Nephron (organoid): ENCODE measurements at regions not wholly inside any gene's neighbourhood (a gene's known extent, or its start where the extent isn't known, plus 50 kb on each side); places are given as distances from the start of the nearest gene placed in this dataset.

ENCODE experiments used
- H3K27ac Mint-ChIP-seq, 3 experiments: 2 replicates each; pipeline ENCODE4 v1.8.0; 2020; ENCODE audit warnings: mixed read lengths in 3 of 3, mild to moderate bottlenecking in 2 of 3, moderate library complexity in 1 of 3
- H3K27me3 Mint-ChIP-seq: 2 replicates; pipeline ENCODE4 v1.8.0; 2021; ENCODE audit warnings: low read depth, mild to moderate bottlenecking, moderate library complexity, mixed read lengths
- H3K36me3 Mint-ChIP-seq: 2 replicates; pipeline ENCODE4 v1.8.0; 2020; ENCODE audit warnings: low read depth, mixed read lengths
- H3K4me1 Mint-ChIP-seq: 2 replicates; pipeline ENCODE4 v1.8.0; 2020; ENCODE audit warnings: mixed read lengths
- H3K4me3 Mint-ChIP-seq, 3 experiments: 2 replicates each; pipeline ENCODE4 v1.8.0; 2020; ENCODE audit warnings: mild to moderate bottlenecking in 3 of 3, mixed read lengths in 3 of 3, moderate library complexity in 2 of 3
- H3K9me3 Mint-ChIP-seq: 2 replicates; pipeline ENCODE4 v1.8.0; 2020; ENCODE audit warnings: mixed read lengths
- CTCF ChIP-seq, 3 experiments: fragments of 200-600 bp; sonication (generic); IDR thresholded peaks; one replicate each; pipeline ENCODE4 v1.5.0; 2021; ENCODE audit warnings: antibody characterized with exemption in 3 of 3; ENCODE audit not compliant: unreplicated experiment in 3 of 3

DNA sequence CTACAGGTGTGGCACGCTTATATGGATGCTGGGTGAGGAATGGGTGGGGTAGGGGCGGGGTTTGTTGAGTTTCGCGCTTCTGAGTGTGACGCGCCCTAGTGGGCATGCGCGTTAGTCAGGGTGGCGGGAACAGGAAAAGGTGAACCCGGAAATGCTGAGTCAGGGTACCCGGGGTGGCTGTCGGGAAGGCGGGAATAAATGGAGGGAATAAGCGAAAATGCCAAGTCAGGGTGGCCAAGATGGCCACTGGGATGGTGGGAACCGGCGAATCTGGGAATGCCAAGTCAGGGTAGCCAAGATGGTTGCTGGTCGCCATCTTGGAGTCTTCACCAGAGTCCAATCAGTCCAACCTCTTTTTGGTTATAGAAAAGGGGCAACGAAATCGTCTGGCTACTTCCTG is 585.0 kb downstream of the SUCLG1 start:
- Mint-ChIP-seq H3K27me3 (no peaks in the 10 kb centered on the region), H3K4me3 (no peak overlapping the region), H3K9me3 (peaks cover 54% of the 10 kb centered on the region), H3K4me1 (no peaks in the 10 kb centered on the region), H3K27ac (no peak overlapping the region), H3K36me3 (peaks cover 4% of the 10 kb centered on the region)
- no peak for TF ChIP-seq CTCF (IDR thresholded peaks at IDR 0.05; ENCODE audit: unreplicated experiment in 3 of 3)

DNA sequence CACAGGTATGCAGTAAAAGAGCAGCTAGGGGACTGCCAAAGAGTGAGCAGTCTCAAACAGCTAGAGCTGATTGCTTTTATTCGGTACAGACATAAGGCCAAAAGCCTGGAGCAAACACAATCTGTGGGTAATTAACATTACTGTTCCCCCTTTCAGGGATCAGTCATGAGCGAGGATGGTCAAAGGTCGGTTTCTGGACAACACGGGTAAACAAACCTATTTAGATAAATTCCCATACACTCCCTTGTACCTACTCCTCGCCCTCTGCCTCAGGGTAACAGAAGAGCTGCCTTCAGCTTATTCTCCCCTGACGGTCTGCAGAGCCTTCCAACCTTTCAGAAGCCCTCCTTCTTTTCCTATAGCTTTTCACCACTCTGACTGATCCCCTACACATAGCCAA is 586.0 kb downstream of the SUCLG1 start:
- Mint-ChIP-seq H3K27ac (no peak overlapping the region), H3K27me3 (no peaks in the 10 kb centered on the region), H3K4me3 (no peak overlapping the region), H3K4me1 (no peaks in the 10 kb centered on the region), H3K36me3 (peaks cover 4% of the 10 kb centered on the region), H3K9me3 (peaks cover 44% of the 10 kb centered on the region)
- TF ChIP-seq CTCF (IDR thresholded peaks at IDR 0.05; ENCODE audit: unreplicated experiment in 3 of 3) = no peak

DNA sequence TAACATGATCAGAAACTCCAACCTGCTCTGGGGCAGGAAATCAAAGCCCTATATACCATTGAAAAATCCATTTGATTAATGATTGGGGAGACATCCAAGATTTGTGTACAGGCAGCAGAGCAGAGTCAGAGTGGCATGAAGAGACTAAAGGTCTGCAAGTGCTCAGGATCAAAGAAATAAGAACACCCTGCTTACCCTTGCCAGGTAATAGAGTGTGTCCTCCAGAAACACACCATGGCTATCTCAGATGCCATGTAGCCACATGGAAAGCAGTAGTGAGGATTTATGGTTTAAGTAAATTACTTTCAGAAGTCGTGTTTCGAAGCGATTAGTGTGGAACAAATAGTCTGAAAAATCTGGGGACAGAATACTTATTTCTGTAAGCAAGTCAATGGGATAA is 592.9 kb downstream of the SUCLG1 start:
- no peaks in the 10 kb centered on the region for H3K27me3 Mint-ChIP-seq
- TF ChIP-seq CTCF (IDR thresholded peaks at IDR 0.05; ENCODE audit: unreplicated experiment in 3 of 3) = no peak
- no peak overlapping the region for H3K4me3 Mint-ChIP-seq
- no peaks in the 10 kb centered on the region for H3K9me3 Mint-ChIP-seq
- H3K36me3 Mint-ChIP-seq = no peaks in the 10 kb centered on the region
- H3K27ac Mint-ChIP-seq = no peak overlapping the region
- H3K4me1 Mint-ChIP-seq = no peaks in the 10 kb centered on the region

GRCh38 chr2:83862600-83862999 is 596.5 kb downstream of the SUCLG1 start:
- H3K9me3 Mint-ChIP-seq = no peaks in the 10 kb centered on the region
- no peak overlapping the region for H3K27ac Mint-ChIP-seq
- no peaks in the 10 kb centered on the region for H3K4me1 Mint-ChIP-seq
- no peaks in the 10 kb centered on the region for H3K27me3 Mint-ChIP-seq
- H3K4me3 Mint-ChIP-seq = no peak overlapping the region
- H3K36me3 Mint-ChIP-seq = no peaks in the 10 kb centered on the region
- TF ChIP-seq CTCF (IDR thresholded peaks at IDR 0.05; ENCODE audit: unreplicated experiment in 3 of 3) = no peak

DNA sequence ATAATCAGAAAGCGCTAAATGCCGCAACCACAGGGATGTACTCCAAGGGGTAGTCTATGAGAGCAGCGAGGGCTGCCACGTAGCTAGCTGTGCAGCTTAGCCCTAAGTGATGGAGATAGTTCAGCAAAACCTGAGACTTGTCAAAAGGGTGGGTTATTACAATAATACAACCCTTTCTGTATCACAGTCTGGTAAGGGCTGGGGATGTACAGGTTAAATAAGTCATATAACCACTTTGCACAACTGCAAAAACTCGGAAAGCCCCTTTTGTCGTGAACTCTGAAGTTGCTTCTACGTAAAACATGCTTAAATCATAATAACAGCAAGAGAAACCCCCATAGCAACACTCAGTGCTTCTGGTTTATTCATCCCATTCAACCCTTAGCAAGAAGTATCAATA is 598.8 kb downstream of the SUCLG1 start:
- no peaks in the 10 kb centered on the region for H3K27me3 Mint-ChIP-seq

More for the DNA sequence above, 598.8 kb downstream of the SUCLG1 start:
- TF ChIP-seq CTCF (IDR thresholded peaks at IDR 0.05; ENCODE audit: unreplicated experiment in 3 of 3) = no peak
- Mint-ChIP-seq H3K27ac (no peak overlapping the region), H3K36me3 (no peaks in the 10 kb centered on the region), H3K4me1 (no peaks in the 10 kb centered on the region), H3K4me3 (no peak overlapping the region), H3K9me3 (peaks cover 3% of the 10 kb centered on the region)
